GM12865 (cell line): ENCODE measurements at regions not wholly inside any gene's neighbourhood (a gene's known extent, or its start where the extent isn't known, plus 50 kb on each side); places are given as distances from the start of the nearest gene placed in this dataset.
A peak's percentile ranks its signal among the peaks of the same experiment; 100 is the strongest.
"Not testable (repeated sequence)": the region's sequence is repeated elsewhere in the genome, so short reads cannot be mapped to it uniquely, and the experiment has no call there.

Source experiments
- DNase-seq: peaks from one replicate; pipeline ENCODE4 v3.0.0; 2010; ENCODE audit warnings: low read depth
- H3K4me3 ChIP-seq: 2 replicates; pipeline ENCODE4 v1.5.1; 2011; ENCODE audit warnings: mild to moderate bottlenecking, low read depth, low read length, control low read depth
- CTCF ChIP-seq: IDR thresholded peaks from 2 replicates; pipeline ENCODE4 v1.5.1; 2011; ENCODE audit warnings: low read length, control low read depth, low read depth, inconsistent platforms; ENCODE audit not compliant: insufficient read depth; ENCODE audit errors: missing control alignments

DNA sequence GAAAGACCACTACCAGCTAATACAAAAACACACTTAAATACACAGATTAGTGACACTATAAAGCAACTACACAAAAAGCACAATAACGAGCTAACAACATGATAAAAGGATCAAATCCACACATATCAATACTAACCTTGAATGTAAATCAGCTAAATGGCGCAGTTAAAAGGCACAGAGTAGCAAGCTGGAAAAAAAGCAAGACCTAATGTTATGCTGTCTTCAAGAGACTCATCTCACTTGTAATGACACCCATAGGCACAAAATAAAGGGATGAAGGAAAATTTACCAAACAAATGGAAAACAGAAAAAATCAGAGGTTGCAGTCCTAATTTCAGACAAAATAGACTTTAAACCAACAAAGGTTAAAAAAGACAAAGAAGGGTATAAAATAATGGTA lies 86.3 kb downstream of the NUS1 start:
- DNase-seq: no peak
- no peak for TF ChIP-seq CTCF
- no peak overlapping the region for H3K4me3 ChIP-seq

DNA sequence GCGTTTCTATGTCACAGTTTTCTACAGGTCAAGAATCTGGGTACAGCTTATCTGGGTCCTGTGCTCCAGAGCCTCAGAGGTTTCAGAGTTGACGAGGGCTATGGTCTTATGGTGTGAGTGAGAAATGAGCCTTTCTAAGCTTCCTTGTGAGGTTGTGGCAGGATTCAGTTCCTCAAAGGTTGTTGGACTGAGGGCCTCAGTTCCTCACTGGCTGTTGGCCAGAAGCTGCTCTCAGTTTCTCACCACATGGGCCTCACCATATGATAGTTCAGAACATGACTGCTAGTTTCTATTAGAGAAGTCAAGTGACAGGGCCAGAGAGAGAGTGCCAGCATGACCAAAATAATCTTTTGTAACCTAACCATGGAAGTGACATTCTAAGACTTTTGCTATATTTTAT lies 96.1 kb downstream of the NUS1 start:
- DNase-seq: peak; percentile 95
- H3K4me3 ChIP-seq: no peak overlapping the region
- TF ChIP-seq CTCF: no peak

GRCh38 chr6:117776441-117776840 lies 101.2 kb downstream of the NUS1 start:
- H3K4me3 ChIP-seq: no peak overlapping the region
- TF ChIP-seq CTCF: peak; percentile 11
- DNase-seq: peak; percentile 15

DNA sequence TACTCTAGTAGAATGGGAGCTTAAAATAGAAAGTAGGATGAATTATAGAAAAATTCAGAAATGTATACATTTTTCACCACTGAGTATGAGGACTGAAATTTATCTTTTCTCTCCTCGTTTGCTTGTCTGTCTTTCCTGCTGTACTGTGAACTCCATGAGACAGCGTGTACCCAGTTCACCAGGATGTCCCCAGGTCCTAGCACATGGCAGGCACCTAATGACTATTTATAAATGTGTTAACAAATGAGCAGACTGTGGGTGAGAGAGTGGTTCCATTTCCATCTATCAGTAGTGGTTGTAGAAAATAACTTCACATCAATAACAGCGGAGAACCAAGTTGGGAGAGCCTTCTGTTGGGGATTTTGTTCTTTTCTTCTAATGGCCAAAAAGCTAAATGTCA lies 106.3 kb downstream of the NUS1 start:
- TF ChIP-seq CTCF: no peak
- H3K4me3 ChIP-seq: no peak overlapping the region
- no peak for DNase-seq

DNA sequence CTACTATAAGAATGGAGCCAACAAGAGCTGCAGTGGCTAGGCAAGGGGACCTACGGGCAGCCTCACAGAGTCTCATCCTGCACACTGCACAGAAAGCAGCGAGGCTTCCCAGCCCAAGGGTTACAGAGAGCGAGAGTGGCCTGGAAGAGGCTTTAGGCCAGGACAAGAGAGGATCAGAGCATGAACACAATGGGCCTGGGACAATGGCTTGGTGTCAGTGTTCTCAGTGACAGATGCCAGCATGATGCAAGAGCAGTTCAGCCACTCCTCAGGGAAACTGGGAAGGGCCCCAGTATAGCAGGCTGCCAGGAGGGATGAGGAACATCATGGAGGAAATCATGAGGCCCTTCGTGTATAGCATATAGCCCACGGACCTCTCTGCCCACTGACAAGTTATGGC lies 108.0 kb downstream of the NUS1 start:
- H3K4me3 ChIP-seq: no peak overlapping the region
- no peak for TF ChIP-seq CTCF
- no peak for DNase-seq

GRCh38 chr6:117791012-117791411 lies 115.7 kb downstream of the NUS1 start:
- no peak for DNase-seq
- no peak overlapping the region for H3K4me3 ChIP-seq
- no peak for TF ChIP-seq CTCF

DNA sequence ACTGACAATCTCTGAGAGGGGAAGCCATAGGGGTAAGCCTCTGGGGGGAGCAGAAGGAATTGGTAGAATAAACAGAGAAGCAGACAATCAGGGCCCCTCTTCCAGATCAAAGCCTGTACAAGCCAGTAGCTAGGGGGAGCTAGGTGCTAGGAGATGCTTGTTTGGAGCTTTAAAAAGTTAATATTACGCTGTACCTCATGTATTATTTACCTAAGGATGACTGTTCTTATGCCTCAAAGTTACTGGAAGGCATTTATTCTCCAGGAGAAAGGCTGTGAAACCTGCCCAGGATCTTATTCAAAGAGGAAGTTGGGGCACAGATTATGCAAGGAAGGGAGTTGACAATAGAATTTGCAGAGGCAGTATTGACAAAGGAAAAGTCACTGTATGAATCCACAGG lies 111.8 kb upstream of the SLC35F1 start:
- H3K4me3 ChIP-seq: no peak overlapping the region
- DNase-seq: no peak
- no peak for TF ChIP-seq CTCF

GRCh38 chr6:117798819-117799218 lies 108.2 kb upstream of the SLC35F1 start:
- H3K4me3 ChIP-seq, DNase-seq: not testable (repeated sequence)
